GM12801 (cell line): ENCODE measurements at regions not wholly inside any gene's neighbourhood (a gene's known extent, or its start where the extent isn't known, plus 50 kb on each side); places are given as distances from the start of the nearest gene placed in this dataset.

ENCODE experiments used
- CTCF ChIP-seq: IDR thresholded peaks from one replicate; pipeline ENCODE4 v1.5.1; 2011; ENCODE audit warnings: control low read depth; ENCODE audit not compliant: insufficient read length; ENCODE audit errors: extremely low read depth

GRCh38 chr2:42888321-42889245 lies 96.2 kb upstream of the HAAO start:
- no peak for TF ChIP-seq CTCF

- TF ChIP-seq CTCF, result no peak
Measured at GRCh38 chr2:42886921-42887320, 94.5 kb upstream of the HAAO start.

GRCh38 chr2:42882756-42883155 lies 90.4 kb upstream of the HAAO start:
- TF ChIP-seq CTCF, result no peak

GRCh38 chr2:42881732-42882131 lies 89.3 kb upstream of the HAAO start:
- no peak for TF ChIP-seq CTCF

- TF ChIP-seq CTCF, result no peak
Measured at GRCh38 chr2:42880738-42881690, 88.6 kb upstream of the HAAO start.

GRCh38 chr2:42879913-42880737 lies 87.7 kb upstream of the HAAO start:
- no peak for TF ChIP-seq CTCF

- TF ChIP-seq CTCF, result no peak
Measured at GRCh38 chr2:42879121-42879705, 86.8 kb upstream of the HAAO start.
